ENCODE measurements at regions not wholly inside any gene's neighbourhood (a gene's known extent, or its start where the extent isn't known, plus 50 kb on each side); places are given as distances from the start of the nearest gene placed in this dataset.

GRCh38 chr4:104025251-104025650, 305.5 kb upstream of the TACR3 start:
- Histone ChIP-seq H3K27ac (no peak overlapping the region), H3K4me1 (no peaks in the 10 kb centered on the region), H3K27me3 (no peaks in the 10 kb centered on the region), H3K9me3 (no peaks in the 10 kb centered on the region), H3K4me3 (no peak overlapping the region), H3K36me3 (no peaks in the 10 kb centered on the region)
- DNase-seq (ENCODE audit: low spot score in 2 of 2), result no peak
- TF ChIP-seq EP300 (IDR thresholded peaks at IDR 0.05) (no peak), POLR2A (IDR thresholded peaks at IDR 0.05) (no peak), CTCF (IDR thresholded peaks at IDR 0.05) (no peak), POLR2AphosphoS5 (IDR thresholded peaks at IDR 0.05) (no peak)

GRCh38 chr4:104022831-104023230, 303.0 kb upstream of the TACR3 start:
- no peak for TF ChIP-seq POLR2A (IDR thresholded peaks at IDR 0.05)
- TF ChIP-seq CTCF (IDR thresholded peaks at IDR 0.05), result no peak
- TF ChIP-seq POLR2AphosphoS5 (IDR thresholded peaks at IDR 0.05), result no peak
- TF ChIP-seq EP300 (IDR thresholded peaks at IDR 0.05), result no peak
- Histone ChIP-seq H3K27ac (no peak overlapping the region), H3K27me3 (no peaks in the 10 kb centered on the region), H3K4me3 (no peak overlapping the region), H3K36me3 (no peaks in the 10 kb centered on the region), H3K9me3 (no peaks in the 10 kb centered on the region), H3K4me1 (no peaks in the 10 kb centered on the region)
- no peak for DNase-seq (ENCODE audit: low spot score in 2 of 2)
- WGBS, result 78% methylated on average over 4 of the region's 4 CpGs

GRCh38 chr4:104022226-104022625, 302.4 kb upstream of the TACR3 start:
- no peaks in the 10 kb centered on the region for H3K36me3 ChIP-seq
- no peaks in the 10 kb centered on the region for H3K27me3 ChIP-seq
- no peak for TF ChIP-seq POLR2AphosphoS5 (IDR thresholded peaks at IDR 0.05)
- no peak for TF ChIP-seq EP300 (IDR thresholded peaks at IDR 0.05)
- no peak for TF ChIP-seq CTCF (IDR thresholded peaks at IDR 0.05)
- no peak for TF ChIP-seq POLR2A (IDR thresholded peaks at IDR 0.05)
- no peaks in the 10 kb centered on the region for H3K9me3 ChIP-seq
- WGBS, result 65% methylated on average over 2 of the region's 2 CpGs
- no peak for DNase-seq (ENCODE audit: low spot score in 2 of 2)
- no peak overlapping the region for H3K27ac ChIP-seq
- H3K4me3 ChIP-seq, result no peak overlapping the region
- no peaks in the 10 kb centered on the region for H3K4me1 ChIP-seq

GRCh38 chr4:104020641-104021040, 300.9 kb upstream of the TACR3 start:
- no peaks in the 10 kb centered on the region for H3K4me1 ChIP-seq
- 89% methylated on average over 3 of the region's 3 CpGs for WGBS
- H3K9me3 ChIP-seq, result no peaks in the 10 kb centered on the region
- DNase-seq (ENCODE audit: low spot score in 2 of 2), result no peak
- H3K27me3 ChIP-seq, result no peaks in the 10 kb centered on the region
- H3K36me3 ChIP-seq, result no peaks in the 10 kb centered on the region
- H3K4me3 ChIP-seq, result no peak overlapping the region
- no peak overlapping the region for H3K27ac ChIP-seq
- TF ChIP-seq POLR2AphosphoS5 (IDR thresholded peaks at IDR 0.05), result no peak
- no peak for TF ChIP-seq CTCF (IDR thresholded peaks at IDR 0.05)
- no peak for TF ChIP-seq EP300 (IDR thresholded peaks at IDR 0.05)
- no peak for TF ChIP-seq POLR2A (IDR thresholded peaks at IDR 0.05)

- TF ChIP-seq EP300 (IDR thresholded peaks at IDR 0.05) (no peak), POLR2A (IDR thresholded peaks at IDR 0.05) (no peak), CTCF (IDR thresholded peaks at IDR 0.05) (no peak), POLR2AphosphoS5 (IDR thresholded peaks at IDR 0.05) (no peak)
- no peaks in the 10 kb centered on the region for H3K9me3 ChIP-seq
- no peak for DNase-seq (ENCODE audit: low spot score in 2 of 2)
- H3K27me3 ChIP-seq, result no peaks in the 10 kb centered on the region
- H3K27ac ChIP-seq, result no peak overlapping the region
- H3K4me1 ChIP-seq, result no peaks in the 10 kb centered on the region
- no peaks in the 10 kb centered on the region for H3K36me3 ChIP-seq
- no peak overlapping the region for H3K4me3 ChIP-seq
These were observed 297.4 kb upstream of the TACR3 start for GRCh38 chr4:104017213-104017612.
